Endothelial cell of umbilical vein (primary cell): ENCODE measurements at regions not wholly inside any gene's neighbourhood (a gene's known extent, or its start where the extent isn't known, plus 50 kb on each side); places are given as distances from the start of the nearest gene placed in this dataset.

Experiments used
- CTCF ChIP-seq, 2 donors: IDR thresholded peaks; 1 replicate in 1 of 2; 2 replicates in 1 of 2; pipeline ENCODE4 v1.5.1; 2011; ENCODE audit warnings: low read length in 2 of 2, mild to moderate bottlenecking in 2 of 2, moderate library complexity in 2 of 2, control low read depth in 1 of 2, inconsistent platforms in 1 of 2, low read depth in 1 of 2; ENCODE audit not compliant: insufficient read depth in 1 of 2; ENCODE audit errors: extremely low read depth in 1 of 2
- EZH2 ChIP-seq: IDR thresholded peaks from 2 replicates; pipeline ENCODE4 v1.6.1; 2012; ENCODE audit warnings: borderline replicate concordance, low read depth, mild to moderate bottlenecking, moderate library complexity, low read length, inconsistent platforms; ENCODE audit not compliant: severe bottlenecking
- MAX ChIP-seq: IDR thresholded peaks from 2 replicates; pipeline ENCODE4 v1.6.1; 2011; ENCODE audit not compliant: insufficient read depth, insufficient read length
- MYC ChIP-seq: IDR thresholded peaks from one replicate; pipeline ENCODE4 v1.6.1; 2011; ENCODE audit warnings: mild to moderate bottlenecking, low read depth, low read length
- POLR2A ChIP-seq: IDR thresholded peaks from 2 replicates; pipeline ENCODE4 v1.6.1; 2012; ENCODE audit warnings: low read depth, mild to moderate bottlenecking, control low read depth, low read length
- POLR2AphosphoS5 ChIP-seq: IDR thresholded peaks from 2 replicates; pipeline ENCODE4 v1.6.1; 2012; ENCODE audit warnings: low read depth, mild to moderate bottlenecking, control low read depth, low read length, moderate library complexity; ENCODE audit not compliant: insufficient read depth

- no peak for TF ChIP-seq CTCF (IDR thresholded peaks at IDR 0.05; ENCODE audit: extremely low read depth in 1 of 2, insufficient read depth in 1 of 2, low read depth in 1 of 2, low read length in 2 of 2)
- TF ChIP-seq EZH2: no peak
- no peak for TF ChIP-seq POLR2A
- no peak for TF ChIP-seq MAX
- no peak for TF ChIP-seq POLR2AphosphoS5
- TF ChIP-seq MYC: no peak
These were observed 54.1 kb upstream of the ATP1A1 start for GRCh38 chr1:116318897-116319296.
